ENCODE measurements at regions not wholly inside any gene's neighbourhood (a gene's known extent, or its start where the extent isn't known, plus 50 kb on each side); places are given as distances from the start of the nearest gene placed in this dataset.

GRCh38 chr6:137740967-137741761 is 125.9 kb upstream of the TNFAIP3 start:
- H3K9me3 Mint-ChIP-seq (ENCODE audit: unreplicated experiment) = no peaks in the 10 kb centered on the region
- H3K4me3 Mint-ChIP-seq (ENCODE audit: unreplicated experiment) = no peak overlapping the region
- no peaks in the 10 kb centered on the region for H3K36me3 Mint-ChIP-seq (ENCODE audit: unreplicated experiment)
- H3K4me1 Mint-ChIP-seq (ENCODE audit: unreplicated experiment) = peaks cover 17% of the 10 kb centered on the region
- no peak for DNase-seq (ENCODE audit: extremely low spot score, unreplicated experiment)
- no peaks in the 10 kb centered on the region for H3K27me3 Mint-ChIP-seq (ENCODE audit: unreplicated experiment)
- TF ChIP-seq, protein P1, sequence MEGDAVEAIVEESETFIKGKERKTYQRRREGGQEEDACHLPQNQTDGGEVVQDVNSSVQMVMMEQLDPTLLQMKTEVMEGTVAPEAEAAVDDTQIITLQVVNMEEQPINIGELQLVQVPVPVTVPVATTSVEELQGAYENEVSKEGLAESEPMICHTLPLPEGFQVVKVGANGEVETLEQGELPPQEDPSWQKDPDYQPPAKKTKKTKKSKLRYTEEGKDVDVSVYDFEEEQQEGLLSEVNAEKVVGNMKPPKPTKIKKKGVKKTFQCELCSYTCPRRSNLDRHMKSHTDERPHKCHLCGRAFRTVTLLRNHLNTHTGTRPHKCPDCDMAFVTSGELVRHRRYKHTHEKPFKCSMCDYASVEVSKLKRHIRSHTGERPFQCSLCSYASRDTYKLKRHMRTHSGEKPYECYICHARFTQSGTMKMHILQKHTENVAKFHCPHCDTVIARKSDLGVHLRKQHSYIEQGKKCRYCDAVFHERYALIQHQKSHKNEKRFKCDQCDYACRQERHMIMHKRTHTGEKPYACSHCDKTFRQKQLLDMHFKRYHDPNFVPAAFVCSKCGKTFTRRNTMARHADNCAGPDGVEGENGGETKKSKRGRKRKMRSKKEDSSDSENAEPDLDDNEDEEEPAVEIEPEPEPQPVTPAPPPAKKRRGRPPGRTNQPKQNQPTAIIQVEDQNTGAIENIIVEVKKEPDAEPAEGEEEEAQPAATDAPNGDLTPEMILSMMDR (IDR thresholded peaks at IDR 0.05) = no peak
- H3K27ac Mint-ChIP-seq (ENCODE audit: unreplicated experiment) = no peak overlapping the region

DNA sequence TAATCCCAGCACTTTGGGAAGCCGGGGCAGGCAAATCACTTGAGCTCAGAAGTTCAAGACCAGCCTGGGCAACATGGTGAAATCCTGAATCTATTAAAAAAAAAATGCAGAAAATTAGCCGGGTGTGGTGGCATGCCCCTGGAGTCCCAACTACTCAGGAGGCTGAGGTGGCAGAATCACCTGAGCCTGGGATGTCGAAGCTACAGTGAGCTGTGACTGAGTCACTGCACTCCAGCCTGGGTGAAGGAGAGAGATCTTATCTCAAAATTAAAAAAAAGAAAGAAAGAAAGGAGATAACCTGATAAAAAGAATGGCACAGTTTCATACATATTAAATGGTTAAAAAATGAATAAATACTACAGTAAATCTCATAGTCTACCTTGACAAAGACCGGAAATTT is 123.6 kb upstream of the TNFAIP3 start:
- peaks cover 2% of the 10 kb centered on the region for H3K4me1 Mint-ChIP-seq (ENCODE audit: unreplicated experiment)
- H3K27ac Mint-ChIP-seq (ENCODE audit: unreplicated experiment) = no peak overlapping the region
- H3K27me3 Mint-ChIP-seq (ENCODE audit: unreplicated experiment) = no peaks in the 10 kb centered on the region
- H3K36me3 Mint-ChIP-seq (ENCODE audit: unreplicated experiment) = no peaks in the 10 kb centered on the region
- no peaks in the 10 kb centered on the region for H3K9me3 Mint-ChIP-seq (ENCODE audit: unreplicated experiment)
- TF ChIP-seq, protein P1 (IDR thresholded peaks at IDR 0.05) = no peak
- DNase-seq (ENCODE audit: extremely low spot score, unreplicated experiment) = no peak
- no peak overlapping the region for H3K4me3 Mint-ChIP-seq (ENCODE audit: unreplicated experiment)

DNA sequence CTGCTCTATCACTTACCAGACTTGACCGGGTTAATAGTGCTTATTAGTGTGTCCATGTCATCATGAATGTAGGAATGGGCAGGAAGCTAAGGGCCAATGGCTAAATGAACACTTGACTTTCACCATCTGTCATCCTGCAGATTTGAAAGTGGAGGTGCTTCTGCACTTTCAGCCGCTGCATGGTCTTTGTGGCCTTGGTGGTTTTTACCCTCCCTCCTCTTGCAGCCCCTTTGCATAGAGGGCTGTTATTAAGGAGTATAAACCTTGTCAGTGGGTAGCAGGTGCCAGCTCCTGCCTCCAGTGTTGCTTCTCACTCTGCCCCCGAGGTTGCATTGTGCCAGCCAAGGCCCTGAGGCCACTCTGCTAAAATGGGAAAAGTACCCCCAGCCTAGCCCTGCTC is 122.2 kb upstream of the TNFAIP3 start:
- no peak overlapping the region for H3K27ac Mint-ChIP-seq (ENCODE audit: unreplicated experiment)
- TF ChIP-seq, protein P1 (IDR thresholded peaks at IDR 0.05) = no peak
- H3K4me3 Mint-ChIP-seq (ENCODE audit: unreplicated experiment) = no peak overlapping the region
- no peaks in the 10 kb centered on the region for H3K36me3 Mint-ChIP-seq (ENCODE audit: unreplicated experiment)
- H3K4me1 Mint-ChIP-seq (ENCODE audit: unreplicated experiment) = peaks cover 2% of the 10 kb centered on the region
- DNase-seq (ENCODE audit: extremely low spot score, unreplicated experiment) = no peak
- H3K9me3 Mint-ChIP-seq (ENCODE audit: unreplicated experiment) = no peaks in the 10 kb centered on the region
- H3K27me3 Mint-ChIP-seq (ENCODE audit: unreplicated experiment) = no peaks in the 10 kb centered on the region

- Mint-ChIP-seq H3K4me1 (ENCODE audit: unreplicated experiment) (peaks cover 2% of the 10 kb centered on the region), H3K36me3 (ENCODE audit: unreplicated experiment) (no peaks in the 10 kb centered on the region), H3K27me3 (ENCODE audit: unreplicated experiment) (no peaks in the 10 kb centered on the region), H3K27ac (ENCODE audit: unreplicated experiment) (no peak overlapping the region), H3K9me3 (ENCODE audit: unreplicated experiment) (no peaks in the 10 kb centered on the region), H3K4me3 (ENCODE audit: unreplicated experiment) (no peak overlapping the region)
- TF ChIP-seq, protein P1 (IDR thresholded peaks at IDR 0.05) = no peak
- DNase-seq (ENCODE audit: extremely low spot score, unreplicated experiment) = no peak
Observed at GRCh38 chr6:137745321-137745720, 121.7 kb upstream of the TNFAIP3 start.

DNA sequence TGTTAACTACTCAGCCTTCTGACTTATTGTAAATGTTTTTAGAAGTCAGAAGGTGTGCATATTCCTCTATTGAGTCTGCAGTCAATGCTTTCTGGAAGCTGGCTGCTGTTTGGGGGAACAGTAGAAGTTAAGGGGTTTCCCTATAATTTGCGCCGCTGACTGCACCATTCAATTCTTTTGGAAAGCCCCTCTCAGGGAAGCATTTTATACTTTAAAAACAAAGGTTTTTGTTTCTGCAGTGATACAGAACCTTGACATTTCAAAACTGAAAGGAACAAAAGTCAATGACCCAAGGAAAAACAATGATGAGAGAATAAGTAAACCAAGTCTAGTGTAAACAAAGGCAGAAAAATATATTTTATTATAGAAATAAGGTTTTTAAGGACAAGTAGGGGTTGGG is 120.8 kb upstream of the TNFAIP3 start:
- Mint-ChIP-seq H3K4me1 (ENCODE audit: unreplicated experiment) (peaks cover 2% of the 10 kb centered on the region), H3K27ac (ENCODE audit: unreplicated experiment) (no peak overlapping the region), H3K27me3 (ENCODE audit: unreplicated experiment) (no peaks in the 10 kb centered on the region), H3K9me3 (ENCODE audit: unreplicated experiment) (no peaks in the 10 kb centered on the region), H3K4me3 (ENCODE audit: unreplicated experiment) (no peak overlapping the region), H3K36me3 (ENCODE audit: unreplicated experiment) (no peaks in the 10 kb centered on the region)
- no peak for DNase-seq (ENCODE audit: extremely low spot score, unreplicated experiment)
- TF ChIP-seq, protein P1 (IDR thresholded peaks at IDR 0.05) = no peak

Data from osteocyte (in vitro differentiated cells).